GM21515 (cell line): ENCODE measurements at regions not wholly inside any gene's neighbourhood (a gene's known extent, or its start where the extent isn't known, plus 50 kb on each side); places are given as distances from the start of the nearest gene placed in this dataset.
"Not testable (repeated sequence)": the region's sequence is repeated elsewhere in the genome, so short reads cannot be mapped to it uniquely, and the experiment has no call there.

Experiments used
- ATAC-seq: cut with Tn5 transposase; IDR thresholded peaks from one replicate; pipeline ENCODE4 v1.9.1; 2021; ENCODE audit not compliant: unreplicated experiment

DNA sequence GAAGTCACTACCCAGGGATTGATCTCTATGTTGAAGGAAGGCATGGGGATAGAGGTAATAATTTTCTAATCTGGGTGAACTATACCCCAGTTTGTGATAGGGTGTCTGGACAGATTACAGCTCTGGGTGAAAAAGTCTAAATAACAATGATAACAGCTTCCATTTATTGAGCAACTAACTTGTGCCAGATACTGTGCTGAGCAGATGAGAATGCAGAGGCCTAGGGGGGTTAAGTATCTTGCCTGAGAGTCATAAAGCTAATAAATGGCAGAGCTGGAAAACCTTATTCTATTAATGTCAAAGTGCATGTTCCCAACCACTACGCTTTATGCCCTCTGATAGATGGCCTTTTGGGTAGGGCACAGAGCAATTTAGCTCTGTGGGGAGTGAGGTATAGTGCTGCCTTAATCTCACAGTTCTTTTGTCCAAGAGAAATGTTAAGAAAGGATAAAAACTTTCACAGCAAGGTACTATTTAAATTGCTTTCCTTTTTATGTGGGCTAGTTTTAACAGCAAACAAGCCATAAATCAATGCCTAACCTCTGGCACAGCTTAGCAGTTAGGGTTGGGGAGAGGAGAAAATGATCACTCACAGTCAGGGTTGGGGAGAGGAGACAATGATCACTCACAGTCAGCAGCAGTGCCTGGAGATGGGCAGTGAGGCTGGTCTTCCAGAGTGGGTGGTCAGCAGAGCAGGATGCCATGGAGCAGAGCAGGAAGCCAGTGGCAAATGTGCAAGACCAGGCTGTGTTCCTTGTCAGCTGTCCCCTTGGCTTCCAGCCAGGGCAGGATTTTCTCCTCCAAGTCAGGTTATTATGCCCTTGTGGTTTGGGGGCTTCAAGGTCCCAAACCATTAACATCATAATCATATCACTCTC is 187.0 kb downstream of the CARTPT start:
- ATAC-seq = no peak

DNA sequence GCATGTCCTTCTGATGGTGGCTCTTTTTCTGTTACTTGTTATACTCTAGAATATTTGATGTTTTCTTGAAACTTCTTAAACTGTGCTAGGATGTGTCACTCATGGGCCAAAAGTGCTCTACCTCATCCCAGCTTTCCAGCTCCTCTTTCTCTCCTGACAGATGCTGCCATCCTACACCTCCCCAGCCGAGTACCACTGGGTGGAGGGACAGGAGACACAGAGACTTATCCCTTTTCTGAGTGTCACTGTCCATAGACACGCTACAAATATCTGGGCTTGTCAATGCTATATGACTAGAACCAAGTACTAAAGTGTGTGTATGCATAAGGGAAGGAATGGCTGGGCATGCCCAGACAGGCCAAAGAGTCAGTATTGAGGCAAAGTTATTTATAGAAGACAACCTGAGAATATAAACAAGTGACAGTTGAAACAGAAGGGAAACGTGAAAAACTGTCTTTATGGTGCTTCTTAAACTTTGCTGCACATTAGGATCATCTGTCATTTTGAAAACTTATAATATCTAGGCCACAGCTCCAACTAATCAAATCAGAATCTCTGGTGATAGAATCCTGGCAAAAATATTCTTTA is 188.0 kb downstream of the CARTPT start:
- no peak for ATAC-seq

DNA sequence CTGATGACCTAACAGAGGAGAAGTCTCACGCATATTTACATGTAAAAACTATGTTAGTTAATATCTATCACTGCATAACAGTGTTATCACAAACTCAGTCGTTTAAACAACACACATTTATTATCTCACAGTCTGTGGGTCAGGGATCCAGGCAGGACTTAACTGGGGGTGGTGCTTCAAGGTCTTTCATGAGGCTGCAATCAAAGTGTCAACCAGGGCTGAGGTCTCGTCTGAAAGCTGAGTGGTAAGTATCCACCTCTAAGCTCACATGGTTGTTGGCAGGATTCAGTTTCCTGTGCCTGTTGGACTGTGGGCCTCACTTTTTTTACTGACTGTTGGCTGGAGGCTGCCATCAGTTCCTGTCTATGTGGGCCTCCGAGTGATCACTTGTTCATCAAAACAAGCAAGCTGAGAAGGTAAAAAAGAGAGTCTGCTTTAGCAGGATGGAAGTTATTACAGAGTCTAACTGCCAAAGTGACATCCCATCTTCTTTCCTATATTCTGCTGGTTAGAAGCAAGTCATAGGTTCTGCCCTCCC is 188.6 kb downstream of the CARTPT start:
- ATAC-seq = no peak

DNA sequence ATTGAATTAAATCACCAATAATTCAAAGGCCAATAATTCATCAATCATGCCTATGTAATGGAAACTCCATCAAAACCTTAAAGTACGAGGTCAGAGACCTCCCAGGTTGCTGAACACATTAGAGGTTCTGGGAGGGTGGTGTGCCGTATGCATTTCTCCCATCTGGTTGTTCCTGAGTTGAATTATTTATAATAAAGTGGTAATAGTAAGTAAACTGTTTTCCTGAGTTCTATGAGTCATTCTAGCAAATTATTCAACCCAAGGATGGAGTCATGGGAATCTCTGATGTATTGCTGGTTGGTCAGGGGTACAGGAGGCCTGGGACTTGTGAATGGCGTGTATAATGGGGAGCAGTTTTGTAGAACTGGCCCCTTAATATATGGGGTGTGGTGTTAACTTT is 191.7 kb downstream of the CARTPT start:
- ATAC-seq = no peak

DNA sequence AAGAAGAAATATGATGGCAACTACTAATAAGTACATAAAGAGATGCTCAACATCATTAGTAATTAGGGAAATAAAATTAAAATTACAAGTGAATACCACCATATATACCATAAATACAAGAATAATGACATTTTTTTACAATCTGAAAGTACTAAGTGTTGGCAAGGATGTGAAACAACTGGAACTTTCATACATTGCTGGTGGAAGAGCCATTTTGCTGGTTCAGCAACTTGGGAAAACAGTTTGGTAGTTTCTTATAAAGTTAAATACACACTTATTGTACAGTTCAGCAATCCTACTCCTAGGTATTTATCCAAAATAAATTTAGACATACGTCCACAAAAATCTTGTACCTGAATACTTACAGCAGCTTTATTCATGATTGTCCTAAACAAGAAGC is 192.9 kb downstream of the CARTPT start:
- no peak for ATAC-seq

DNA sequence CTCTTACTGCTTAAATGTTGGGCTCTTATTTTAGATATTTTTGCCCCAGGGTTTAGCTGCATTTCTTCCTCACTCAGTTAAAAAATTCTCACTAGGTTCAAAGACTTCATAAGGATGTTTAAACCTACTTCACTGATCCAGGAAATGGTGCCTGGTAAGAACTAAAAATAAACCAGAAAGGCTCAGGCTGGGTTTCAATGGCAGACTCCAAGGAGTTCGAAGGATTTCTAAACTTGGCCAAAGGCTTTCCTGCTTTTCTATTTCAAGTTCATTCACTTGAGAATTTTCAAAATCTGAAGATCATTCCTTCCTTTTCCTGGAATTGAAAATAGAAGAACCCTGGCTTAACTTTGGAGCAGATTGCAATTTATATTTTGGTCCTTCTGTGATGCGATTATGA is 193.0 kb upstream of the MAP1B start:
- ATAC-seq = no peak

DNA sequence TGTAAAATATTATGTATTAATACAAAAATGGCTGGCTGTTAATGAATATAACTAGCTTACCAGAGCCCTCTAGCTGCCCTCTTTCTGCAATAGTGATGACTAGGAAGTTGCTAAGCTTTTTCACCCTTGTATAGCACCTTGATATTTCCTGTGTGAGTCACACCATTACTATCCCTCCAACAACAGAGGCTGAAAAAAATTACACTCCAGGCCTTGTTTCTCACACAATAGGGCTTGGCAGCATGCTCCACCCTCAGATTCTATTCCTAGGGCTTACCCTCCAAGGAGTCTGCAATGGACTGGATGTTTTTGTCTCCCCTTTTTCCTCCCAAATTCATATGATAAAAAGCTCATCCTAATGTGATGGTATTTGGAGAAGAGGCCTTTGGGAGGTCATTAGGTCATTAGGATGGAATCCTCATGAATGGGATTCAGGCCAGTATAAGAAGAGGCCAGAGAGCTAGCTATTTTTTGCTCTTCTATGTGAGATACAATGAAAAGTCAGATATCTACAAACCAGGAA is 184.6 kb upstream of the MAP1B start:
- no peak for ATAC-seq

DNA sequence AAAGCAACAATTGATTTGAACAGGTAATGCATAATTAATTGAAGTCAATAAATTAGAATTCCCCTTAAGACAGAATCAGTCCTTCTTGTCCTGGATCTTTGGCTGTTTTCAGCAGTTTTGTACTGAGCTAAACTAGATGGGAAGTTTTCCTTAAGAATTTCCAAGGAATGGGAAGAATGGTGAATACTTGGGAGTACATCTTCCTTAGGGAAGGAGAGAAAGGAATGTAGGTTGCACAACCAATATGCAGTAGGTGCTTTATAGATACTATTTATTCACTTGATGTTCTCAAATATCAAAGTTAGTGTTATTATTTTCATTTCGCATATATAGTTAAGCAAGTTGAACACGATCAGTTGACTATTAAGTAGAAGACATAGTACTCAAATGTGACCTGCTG is 183.5 kb upstream of the MAP1B start:
- no peak for ATAC-seq

DNA sequence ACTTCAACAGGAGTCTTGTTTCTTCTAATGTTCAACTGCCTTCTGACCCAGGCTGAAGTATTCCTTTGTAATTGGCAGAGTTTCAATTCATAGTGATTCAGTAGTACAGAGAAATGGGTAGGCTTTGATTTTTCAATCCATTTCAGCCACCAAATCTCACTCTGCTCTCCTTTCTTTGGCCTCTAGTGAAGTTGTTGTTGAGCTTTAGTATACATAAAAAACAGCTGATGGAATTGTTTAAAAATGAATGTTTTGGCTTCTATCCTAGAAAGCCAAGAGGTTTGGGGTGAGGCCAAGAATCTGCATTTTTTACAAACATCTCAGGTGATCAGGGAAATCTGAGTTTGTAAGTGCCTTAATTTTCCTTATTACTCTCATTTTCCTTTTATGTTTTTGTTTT is 182.9 kb upstream of the MAP1B start:
- no peak for ATAC-seq

DNA sequence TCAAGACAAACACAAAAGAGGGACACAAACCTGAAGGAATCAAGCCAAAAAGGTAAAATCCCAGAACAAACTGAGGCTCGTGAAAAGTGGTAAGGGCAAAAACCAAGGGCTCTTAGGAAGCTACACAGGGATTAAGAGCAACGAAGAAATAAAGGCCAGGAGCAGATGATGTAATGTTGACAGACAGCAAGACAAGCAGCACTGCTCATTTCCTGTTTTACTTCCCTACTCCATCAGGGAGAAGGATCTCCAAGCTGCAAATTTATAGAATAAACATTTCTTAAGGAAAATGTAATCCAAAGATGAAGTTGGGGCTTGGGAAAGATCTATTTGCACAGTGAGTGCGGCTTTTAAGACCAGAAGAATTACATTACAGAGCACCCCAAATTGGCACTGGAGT is 182.3 kb upstream of the MAP1B start:
- ATAC-seq = no peak

DNA sequence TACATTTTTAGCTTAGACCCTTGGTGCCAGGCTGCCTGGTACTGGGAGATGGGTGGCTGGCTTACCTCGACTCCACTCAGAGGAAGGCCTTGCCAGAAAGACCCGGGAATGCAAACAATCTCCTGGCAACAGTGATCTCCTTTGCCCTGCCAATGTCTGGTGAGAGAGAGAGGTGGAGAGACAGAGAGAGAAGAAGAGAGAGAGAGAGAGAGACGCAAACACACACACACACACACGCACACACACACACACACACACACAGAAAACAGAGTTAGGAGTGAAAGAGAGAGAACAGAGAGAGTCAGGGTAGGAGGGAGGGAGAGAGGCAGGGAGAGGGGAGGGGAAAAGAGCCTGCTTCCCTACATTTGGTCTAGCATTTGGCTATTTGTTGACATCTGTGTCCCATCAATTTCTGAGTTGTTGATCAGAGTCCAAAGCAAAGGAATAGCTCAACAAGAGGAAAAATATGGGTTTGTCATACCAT is 181.6 kb upstream of the MAP1B start:
- no peak for ATAC-seq

DNA sequence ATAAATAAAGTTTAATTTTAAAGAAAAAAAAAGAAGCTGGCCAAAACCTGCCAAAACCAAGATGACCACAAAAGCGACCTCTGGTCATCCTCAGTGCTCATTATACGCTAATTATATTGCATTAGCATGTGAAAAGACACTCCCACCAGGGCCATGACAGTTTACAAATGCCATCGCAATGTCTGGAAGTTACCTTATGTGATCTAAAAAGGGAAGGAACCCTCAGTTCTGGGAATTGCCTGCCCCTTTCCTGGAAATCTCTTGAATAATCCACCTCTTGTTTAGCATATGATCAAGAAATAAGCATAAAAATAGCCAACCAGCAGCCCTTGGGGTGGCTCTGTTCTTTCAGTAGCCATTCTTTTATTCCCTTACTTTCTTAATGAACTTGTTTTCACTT is 178.3 kb upstream of the MAP1B start:
- ATAC-seq = no peak

DNA sequence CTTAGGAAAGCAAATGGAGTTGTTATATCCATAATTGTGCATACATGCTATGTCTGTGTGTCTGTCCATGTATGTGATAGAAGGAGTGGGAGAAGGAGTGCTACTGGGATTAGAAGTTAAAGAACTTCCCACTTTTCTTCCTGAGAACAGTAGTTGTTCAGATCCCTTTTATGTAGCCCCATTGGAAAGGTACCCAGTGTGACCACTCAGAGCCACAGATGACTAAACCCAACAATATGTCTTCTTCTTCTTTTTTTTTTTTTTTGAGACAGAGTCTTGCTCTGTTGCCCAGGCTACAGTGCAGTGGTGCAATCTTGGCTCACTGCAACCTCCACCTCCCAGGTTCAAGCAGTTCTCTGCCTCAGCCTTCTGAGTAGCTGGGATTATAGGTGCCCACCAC is 176.7 kb upstream of the MAP1B start:
- not testable (repeated sequence) for ATAC-seq

DNA sequence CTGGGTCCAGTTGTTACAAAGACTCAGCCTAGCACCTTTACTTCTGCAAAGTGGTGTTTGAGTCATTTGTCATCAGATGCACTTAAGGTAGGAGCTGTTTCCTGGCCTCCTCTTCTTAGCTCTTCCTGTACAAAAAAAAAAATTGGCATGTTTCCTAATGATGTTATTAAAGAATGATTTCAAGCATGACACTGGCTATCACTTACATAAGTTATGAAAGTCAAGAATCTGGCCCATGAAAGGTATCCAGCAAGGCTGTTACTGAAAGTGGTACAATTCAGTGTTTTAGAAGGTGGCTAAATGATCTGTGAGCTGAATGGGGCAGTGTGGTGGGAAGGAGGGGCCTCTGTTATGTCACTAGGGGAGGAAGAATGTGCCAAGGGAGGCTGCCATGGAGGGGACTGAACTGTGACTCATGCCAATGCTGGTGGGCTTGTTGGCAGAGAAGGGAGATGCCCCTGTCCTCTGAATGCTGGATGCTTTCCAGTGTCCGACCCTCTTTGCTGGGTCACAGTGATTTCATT is 175.1 kb upstream of the MAP1B start:
- no peak for ATAC-seq

DNA sequence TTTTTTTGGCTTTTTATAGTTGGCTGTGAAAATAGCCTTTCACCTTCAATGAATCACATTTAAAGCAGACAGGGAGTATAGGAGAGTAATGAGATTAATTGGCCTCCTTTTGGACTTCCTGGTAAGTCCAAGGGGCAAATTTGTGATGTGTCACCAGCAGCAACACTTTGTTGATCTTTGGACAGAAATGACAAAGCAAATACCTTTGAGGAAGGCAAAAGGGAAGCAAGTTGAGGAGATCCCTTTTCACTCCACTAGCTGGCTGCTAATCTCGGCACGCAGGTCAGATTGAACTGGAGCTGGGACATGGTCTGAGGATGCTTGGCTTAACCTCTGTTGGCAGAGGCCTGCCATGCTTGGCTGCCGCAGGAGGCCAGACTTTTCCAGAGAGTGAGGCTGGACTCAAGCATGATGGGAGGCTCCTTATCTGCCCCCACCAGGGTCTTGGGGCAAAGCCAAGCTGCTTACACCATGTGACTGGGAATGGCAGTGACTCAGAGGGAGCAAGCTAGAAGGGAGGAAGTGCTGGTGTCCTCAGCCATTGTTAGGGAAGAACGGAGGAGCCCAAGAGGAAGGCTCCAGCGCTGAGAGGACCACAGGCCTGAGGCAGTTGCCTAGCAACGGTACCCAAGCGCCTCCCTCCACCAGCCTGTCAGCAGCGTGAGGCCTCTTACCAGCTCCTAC is 174.5 kb upstream of the MAP1B start:
- no peak for ATAC-seq

DNA sequence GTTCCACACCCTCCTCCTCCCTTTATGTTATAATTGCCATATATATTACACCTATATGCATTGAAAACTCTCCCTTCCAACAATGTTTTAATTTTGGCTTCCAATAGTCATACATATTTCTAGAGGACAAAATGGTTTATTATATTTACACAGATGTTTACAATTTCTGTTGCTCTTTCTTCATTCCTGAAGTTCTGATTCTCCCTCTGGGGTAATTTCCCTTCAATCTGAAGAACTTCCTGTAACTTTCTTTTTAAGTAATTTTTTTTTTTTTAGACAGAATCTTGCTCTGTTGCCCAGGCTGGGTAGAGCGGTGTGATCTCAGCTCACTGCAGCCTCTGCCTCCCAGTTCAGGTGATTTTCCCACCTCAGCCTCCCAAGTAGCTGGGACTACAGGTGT is 173.0 kb upstream of the MAP1B start:
- ATAC-seq = no peak

DNA sequence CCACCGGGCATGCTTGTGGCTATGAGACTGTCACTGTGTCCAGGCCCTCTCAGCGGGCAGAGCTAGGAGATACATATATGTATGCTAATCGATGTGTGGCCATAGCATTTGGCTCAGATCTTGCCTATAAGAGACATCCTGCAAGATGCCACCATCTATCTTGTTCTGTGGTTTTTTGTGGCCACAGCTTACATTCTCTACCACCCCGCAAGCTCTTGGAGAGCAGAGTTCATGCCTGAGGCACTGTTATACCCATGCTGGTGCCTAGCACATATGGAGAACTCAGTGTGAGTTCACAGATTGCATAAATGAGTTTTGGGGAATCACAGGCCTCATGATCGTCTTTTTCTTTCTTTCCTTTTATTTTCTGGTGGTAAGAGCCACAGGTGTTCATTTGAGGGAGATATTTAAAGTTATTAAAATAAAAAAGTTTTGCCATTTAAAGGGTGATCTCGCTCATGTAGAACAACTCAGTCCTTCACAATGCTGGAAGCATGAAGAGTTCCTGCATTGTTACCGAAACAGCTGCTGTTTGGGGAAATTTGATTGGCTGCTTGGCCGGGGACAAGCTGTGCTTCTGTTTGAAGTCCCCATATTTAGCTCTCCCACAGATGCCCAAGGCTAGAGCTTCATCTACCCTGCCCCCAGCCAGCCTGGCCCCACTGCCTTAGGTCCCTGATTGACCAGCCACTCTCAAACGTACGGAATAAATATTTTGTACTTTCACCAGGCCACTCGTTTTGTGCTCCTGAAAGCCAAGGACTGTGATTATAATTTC is 169.2 kb upstream of the MAP1B start:
- no peak for ATAC-seq

DNA sequence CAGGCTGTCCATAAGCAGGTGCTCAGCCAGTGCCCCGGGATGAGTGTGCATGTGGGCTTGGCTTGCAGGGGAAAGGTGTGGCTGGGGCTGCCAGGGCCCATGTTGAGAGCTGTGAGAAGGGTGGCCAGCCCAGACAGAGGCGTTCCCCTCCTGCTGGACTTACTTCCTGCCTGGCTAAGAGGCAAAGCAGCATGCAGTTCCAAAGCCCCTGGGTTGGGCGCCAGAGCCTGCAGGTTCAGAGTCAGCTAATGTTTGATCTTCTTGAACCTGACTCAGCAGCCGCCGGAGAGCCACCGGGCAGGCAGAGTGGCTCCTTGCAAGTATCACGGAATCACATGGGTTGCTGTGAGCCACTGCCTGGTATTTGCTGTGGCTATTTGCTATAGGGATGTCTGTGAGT is 168.4 kb upstream of the MAP1B start:
- no peak for ATAC-seq

DNA sequence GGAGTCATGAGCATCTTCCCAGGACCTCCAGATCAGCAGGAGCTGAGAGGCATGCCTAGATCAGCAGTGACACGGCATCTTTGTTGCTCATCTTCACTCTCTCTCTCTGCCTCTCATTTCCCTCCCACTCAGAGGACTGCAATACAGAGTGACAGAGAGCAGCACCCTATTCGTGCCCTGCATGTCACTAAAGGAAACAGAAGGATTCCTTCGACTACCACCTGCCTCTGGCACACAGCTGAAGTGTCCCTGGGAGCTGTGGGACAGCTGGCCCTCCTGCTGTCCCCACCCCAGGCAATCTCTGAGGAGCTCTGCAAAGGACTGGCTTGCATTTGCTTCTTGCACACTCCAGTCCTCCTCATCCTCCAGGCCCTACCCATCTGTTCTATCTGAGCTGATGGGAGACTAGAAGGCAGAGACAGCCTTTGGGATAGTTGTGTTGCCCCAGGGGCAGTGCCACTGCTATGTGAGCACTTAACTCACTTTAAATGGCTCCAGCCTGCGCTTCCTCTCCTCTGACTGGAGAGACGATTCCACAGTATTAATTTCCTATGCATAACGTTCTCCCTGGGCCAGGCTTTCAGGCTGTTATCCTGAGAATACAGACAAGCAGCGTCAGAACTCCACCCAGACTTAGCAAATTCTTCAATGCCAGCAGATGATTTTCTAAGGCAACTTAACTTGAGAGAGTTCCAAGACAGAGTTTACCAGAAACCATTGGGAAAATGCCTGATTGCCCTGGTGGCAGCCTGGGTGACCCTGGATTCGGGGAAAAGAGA is 167.6 kb upstream of the MAP1B start:
- ATAC-seq = no peak

DNA sequence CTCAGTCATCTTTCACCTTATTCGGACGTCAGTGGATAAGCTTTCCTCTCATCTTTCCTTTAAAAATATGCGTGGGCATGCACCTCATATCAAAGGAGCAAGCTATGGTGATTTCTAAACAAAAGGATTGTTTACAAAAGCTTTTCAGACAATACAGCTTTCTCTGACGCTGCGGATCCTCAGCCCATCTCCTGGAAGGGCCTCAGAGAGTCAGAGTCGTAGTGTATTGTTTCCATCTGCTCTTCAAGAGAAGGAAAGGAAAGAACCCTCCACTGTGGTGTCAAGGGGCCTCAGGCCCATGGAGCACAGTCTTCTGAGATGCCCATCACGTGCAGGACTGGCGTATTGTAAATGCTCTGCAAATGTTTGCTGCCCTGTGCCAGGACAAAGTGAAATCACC is 163.4 kb upstream of the MAP1B start:
- ATAC-seq = no peak
